ENCODE measurements at regions not wholly inside any gene's neighbourhood (a gene's known extent, or its start where the extent isn't known, plus 50 kb on each side); places are given as distances from the start of the nearest gene placed in this dataset.

- in situ Hi-C loops (cut with HindIII; ENCODE audit: low pct_unique_long_range_greater_than_20kb, low sequenced_read_pairs): no loop called here
- DNase-seq (ENCODE audit: low read depth, low spot score): no peak
Observed at GRCh38 chr1:209064850-209065706, 518.4 kb upstream of the CAMK1G start.

DNA sequence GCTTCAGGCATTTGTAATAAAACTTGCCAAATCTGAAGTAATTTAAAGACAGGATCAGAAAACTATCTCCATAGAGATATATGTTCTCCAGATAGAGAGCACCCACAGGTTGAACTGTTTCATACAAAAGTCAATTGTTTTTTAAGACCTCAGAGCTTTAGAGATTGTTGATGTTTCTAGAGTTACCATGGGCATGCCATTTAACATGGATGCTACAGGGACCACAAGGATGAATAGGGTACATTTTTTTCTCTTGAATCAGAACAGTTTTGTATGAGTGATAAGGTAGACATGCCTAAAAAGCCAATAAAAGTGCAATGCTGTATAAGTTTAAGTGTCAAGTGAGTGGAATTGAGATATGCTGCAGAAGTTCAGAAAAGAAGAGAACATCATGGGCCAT lies 511.0 kb upstream of the CAMK1G start:
- in situ Hi-C loops (cut with HindIII; ENCODE audit: low pct_unique_long_range_greater_than_20kb, low sequenced_read_pairs): no loop called here
- no peak for DNase-seq (ENCODE audit: low read depth, low spot score)

- in situ Hi-C loops (cut with HindIII; ENCODE audit: low pct_unique_long_range_greater_than_20kb, low sequenced_read_pairs): no loop called here
- DNase-seq (ENCODE audit: low read depth, low spot score): no peak
Observed at GRCh38 chr1:209073879-209074278, 509.6 kb upstream of the CAMK1G start.

DNA sequence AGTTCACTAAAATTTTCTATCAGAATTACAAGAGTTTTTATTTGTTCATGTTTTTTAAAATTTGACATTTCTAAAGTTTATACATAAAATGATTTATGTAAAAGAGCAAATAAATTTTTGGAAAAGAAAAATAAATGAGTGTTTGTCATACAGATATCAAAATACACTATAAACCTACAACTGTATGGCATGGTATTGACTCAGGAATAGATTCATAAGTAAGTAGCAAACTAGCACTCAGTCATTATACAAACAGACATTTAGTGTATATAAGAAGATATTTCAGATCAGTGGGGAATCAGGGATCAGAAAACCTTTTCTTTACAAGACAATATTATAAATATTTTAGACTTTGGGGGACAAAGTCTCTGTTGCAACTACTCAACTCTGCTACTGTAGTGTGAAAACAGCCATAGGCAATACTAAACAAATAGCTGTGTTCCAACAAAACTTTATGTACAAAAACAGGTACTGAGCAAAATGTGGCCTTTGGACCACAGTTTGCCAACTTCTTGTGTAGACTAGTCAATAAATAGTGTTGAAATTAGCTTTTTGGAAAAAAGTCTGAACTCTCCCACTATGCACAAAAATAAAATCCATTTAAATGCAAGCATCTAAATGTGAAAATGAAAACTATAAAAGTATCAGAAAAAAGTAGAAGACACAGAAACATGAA lies 508.8 kb upstream of the CAMK1G start:
- in situ Hi-C loops (cut with HindIII; ENCODE audit: low pct_unique_long_range_greater_than_20kb, low sequenced_read_pairs): no loop called here
- no peak for DNase-seq (ENCODE audit: low read depth, low spot score)

- in situ Hi-C loops (cut with HindIII; ENCODE audit: low pct_unique_long_range_greater_than_20kb, low sequenced_read_pairs): no loop called here
- DNase-seq (ENCODE audit: low read depth, low spot score): peak; percentile 69
Observed at GRCh38 chr1:209076688-209077087, 506.8 kb upstream of the CAMK1G start.

DNA sequence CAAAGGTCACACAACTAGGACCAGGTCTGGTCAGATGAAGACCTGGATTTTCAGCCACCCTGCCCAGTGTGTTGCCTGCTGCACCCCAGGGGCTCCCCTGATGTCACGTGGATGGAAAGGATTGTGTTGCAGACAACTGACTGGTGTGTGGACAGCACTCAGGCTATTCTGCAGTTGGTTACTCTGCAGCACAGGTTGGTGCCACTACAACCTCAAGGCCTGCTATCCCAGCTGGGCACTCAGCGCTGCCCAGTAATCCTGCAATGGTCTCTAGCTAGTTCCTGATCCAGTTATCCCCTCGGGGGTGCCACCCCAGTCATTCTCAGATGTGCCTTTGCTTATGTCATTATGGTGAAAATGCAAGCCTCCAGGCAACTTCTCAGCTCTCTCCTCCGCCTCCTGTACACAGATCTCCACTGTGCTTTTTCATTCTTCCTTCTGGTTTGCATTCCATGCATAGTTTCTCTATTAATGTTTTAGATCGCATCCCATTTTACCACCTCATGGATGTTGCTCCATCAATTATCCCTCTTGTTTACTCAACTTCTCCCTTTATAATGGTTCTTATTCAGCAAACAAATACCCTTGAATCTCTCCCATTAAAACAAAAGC lies 503.2 kb upstream of the CAMK1G start:
- peak; percentile 42 for DNase-seq (ENCODE audit: low read depth, low spot score)
- in situ Hi-C loops (cut with HindIII; ENCODE audit: low pct_unique_long_range_greater_than_20kb, low sequenced_read_pairs): no loop called here

GRCh38 chr1:209086486-209087192 lies 496.9 kb upstream of the CAMK1G start:
- no peak for DNase-seq (ENCODE audit: low read depth, low spot score)
- in situ Hi-C loops (cut with HindIII; ENCODE audit: low pct_unique_long_range_greater_than_20kb, low sequenced_read_pairs): no loop called here

DNA sequence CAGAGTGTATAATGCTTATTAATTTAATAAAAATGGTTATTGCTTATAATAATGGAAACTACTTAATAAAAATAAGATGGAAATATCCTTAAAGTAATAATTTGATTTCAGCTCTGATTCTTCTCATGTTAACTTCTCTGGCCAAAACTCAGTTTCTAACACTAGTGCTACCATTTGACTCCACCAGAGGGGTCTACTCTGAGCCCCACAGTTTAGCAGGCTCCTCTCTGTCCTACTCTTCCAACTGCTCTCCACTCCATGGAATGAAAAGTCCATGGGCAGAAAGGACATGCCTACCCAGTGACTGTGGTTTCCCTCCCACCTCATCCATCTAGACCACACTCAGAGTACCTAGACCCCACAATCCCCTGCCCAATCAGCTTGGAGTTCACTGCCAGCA lies 489.1 kb upstream of the CAMK1G start:
- in situ Hi-C loops (cut with HindIII; ENCODE audit: low pct_unique_long_range_greater_than_20kb, low sequenced_read_pairs): no loop called here
- DNase-seq (ENCODE audit: low read depth, low spot score): no peak

DNA sequence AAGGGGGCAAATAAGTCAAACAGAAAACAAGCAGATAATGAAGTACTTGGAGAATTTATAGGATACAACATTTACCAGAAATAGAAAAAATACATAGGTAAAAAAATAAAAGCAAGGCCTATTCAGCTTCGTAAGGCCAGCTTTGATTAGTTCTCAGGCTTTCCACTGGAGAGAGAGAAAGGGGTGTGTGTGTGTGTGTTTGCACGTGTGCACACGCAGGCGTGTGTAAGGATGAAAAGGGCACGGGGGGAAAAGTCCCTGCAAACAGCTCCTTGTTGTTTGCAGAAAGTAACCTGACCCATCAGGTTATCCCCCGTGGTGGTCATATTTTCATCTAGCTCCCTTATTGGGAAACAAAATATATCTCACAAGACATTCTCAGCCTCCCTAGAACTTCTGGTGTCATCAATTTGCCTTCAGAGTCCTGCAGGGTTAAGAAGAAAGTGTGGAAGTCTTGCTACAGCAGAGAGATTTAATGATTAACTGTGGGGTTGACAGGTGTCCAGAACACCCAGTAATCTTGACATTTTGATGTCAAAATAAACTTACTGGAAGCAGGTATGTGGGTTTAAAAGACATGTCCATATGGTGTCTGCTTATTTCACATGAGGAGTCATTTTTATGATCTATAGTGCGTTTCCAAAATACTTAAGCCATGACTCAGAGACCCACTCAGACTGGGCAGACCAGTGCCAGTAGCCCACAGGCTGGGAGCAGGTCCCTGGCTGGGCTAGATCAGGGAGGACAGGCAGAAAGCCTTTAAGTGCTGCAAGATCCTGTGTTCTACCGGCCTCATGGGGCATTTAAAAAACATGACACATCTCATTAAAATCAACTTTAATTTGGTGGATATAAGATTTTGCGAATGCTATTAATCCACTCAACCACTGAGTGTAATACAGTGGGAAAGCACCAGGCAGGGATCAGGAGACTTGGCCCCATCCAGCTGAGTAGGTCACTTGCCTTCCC lies 487.6 kb upstream of the CAMK1G start:
- DNase-seq (ENCODE audit: low read depth, low spot score): no peak
- in situ Hi-C loops (cut with HindIII; ENCODE audit: low pct_unique_long_range_greater_than_20kb, low sequenced_read_pairs): no loop called here

DNA sequence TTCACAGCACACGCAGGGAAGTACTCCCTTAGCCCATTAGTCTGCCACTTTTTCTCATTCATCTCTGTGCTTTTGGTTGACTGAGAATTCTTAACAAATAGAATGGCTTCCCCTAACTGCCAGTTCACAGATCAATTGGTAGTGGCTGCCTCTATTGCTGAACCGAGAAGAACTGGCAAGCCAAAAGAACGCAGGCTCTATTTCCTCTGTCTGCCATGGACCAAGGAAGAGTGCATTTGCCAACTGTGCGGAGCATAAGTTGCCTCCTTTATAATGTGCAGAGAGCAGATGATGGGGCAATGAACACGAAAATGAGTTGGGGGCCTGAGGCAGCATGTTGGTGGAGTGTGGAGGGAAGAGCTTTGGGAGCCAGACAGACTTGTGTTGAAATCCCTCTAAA lies 483.1 kb upstream of the CAMK1G start:
- no peak for DNase-seq (ENCODE audit: low read depth, low spot score)
- in situ Hi-C loops (cut with HindIII; ENCODE audit: low pct_unique_long_range_greater_than_20kb, low sequenced_read_pairs): no loop called here

GRCh38 chr1:209101106-209101505 lies 482.4 kb upstream of the CAMK1G start:
- in situ Hi-C loops (cut with HindIII; ENCODE audit: low pct_unique_long_range_greater_than_20kb, low sequenced_read_pairs): no loop called here
- DNase-seq (ENCODE audit: low read depth, low spot score): no peak

GRCh38 chr1:209102120-209102519 lies 481.4 kb upstream of the CAMK1G start:
- DNase-seq (ENCODE audit: low read depth, low spot score): no peak
- in situ Hi-C loops (cut with HindIII; ENCODE audit: low pct_unique_long_range_greater_than_20kb, low sequenced_read_pairs): no loop called here

GRCh38 chr1:209102531-209102930 lies 481.0 kb upstream of the CAMK1G start:
- no peak for DNase-seq (ENCODE audit: low read depth, low spot score)
- in situ Hi-C loops (cut with HindIII; ENCODE audit: low pct_unique_long_range_greater_than_20kb, low sequenced_read_pairs): no loop called here

DNA sequence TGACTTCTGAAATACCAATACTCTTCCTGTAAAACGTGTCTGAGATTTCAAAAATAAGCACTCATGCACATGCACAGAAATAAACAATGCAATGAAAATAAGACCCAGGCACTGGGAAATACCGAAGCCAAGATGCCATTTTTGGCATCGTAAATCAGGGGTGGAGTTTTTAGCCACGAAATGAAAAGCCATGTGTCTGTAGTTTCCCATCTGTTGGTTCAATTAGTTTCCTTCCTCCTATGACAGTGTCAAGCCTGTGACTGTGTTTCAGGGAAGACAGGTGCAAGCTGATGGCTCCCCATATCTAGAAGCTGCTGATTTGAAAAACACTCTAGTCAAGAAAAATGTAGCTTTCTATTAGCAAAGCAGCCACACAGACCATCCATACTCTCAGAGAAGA lies 480.4 kb upstream of the CAMK1G start:
- in situ Hi-C loops (cut with HindIII; ENCODE audit: low pct_unique_long_range_greater_than_20kb, low sequenced_read_pairs): no loop called here
- no peak for DNase-seq (ENCODE audit: low read depth, low spot score)

- no peak for DNase-seq (ENCODE audit: low read depth, low spot score)
- in situ Hi-C loops (cut with HindIII; ENCODE audit: low pct_unique_long_range_greater_than_20kb, low sequenced_read_pairs): no loop called here
Observed at GRCh38 chr1:209104646-209105045, 478.9 kb upstream of the CAMK1G start.

DNA sequence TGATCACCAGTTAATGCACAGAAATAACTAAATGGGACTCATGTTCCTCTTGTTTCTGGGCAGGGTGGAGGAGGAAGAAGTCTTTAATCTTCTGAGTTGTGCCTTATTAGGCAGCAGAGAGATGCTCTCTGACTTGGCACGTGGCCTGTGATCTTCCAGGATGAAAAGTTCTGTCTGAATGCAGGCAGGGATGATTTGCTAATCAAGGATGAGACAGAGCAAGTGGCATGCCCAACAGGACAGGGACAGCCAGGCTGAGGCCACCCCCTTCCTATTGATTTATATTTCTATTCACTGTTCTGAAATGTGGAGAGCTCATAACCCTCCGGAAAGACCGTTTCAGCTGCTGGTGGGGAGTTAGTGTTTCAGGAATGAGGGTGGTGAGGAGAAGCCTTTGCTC lies 477.8 kb upstream of the CAMK1G start:
- DNase-seq (ENCODE audit: low read depth, low spot score): no peak
- in situ Hi-C loops (cut with HindIII; ENCODE audit: low pct_unique_long_range_greater_than_20kb, low sequenced_read_pairs): no loop called here

DNA sequence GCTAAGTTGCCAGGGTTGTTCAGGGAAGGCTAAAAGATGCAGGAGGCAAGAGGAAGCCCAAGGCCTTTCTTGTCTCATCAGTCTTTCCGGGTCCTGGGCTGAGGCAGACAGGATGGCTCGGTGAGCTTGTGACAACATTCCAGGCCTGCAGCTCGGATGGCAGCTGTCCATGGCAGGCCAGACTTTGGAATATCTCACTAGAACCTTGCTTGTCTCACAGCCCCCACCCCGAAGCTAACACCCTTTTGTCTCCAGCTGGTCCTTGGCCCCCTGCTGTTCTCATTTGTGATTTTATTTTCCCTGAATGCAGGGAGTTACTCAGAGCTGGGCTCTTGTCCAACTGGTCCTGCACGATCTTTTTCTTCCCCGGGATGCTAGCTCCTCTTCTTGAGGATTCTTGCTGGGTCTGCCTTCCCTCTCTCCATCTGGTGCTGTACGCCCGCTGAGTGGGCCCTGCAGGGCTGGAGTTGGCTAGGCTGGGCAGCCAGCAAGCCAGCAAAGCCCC lies 477.2 kb upstream of the CAMK1G start:
- DNase-seq (ENCODE audit: low read depth, low spot score): no peak
- in situ Hi-C loops (cut with HindIII; ENCODE audit: low pct_unique_long_range_greater_than_20kb, low sequenced_read_pairs): no loop called here

Measured in SK-MEL-5 (cell line).